IPS-11a (cell line): ENCODE measurements at regions not wholly inside any gene's neighbourhood (a gene's known extent, or its start where the extent isn't known, plus 50 kb on each side); places are given as distances from the start of the nearest gene placed in this dataset.
"Not testable (repeated sequence)": the region's sequence is repeated elsewhere in the genome, so short reads cannot be mapped to it uniquely, and the experiment has no call there.

Experiments used
- H3K4me3 ChIP-seq: one replicate; pipeline ENCODE4 v1.5.1; 2013; ENCODE audit warnings: low read depth, low read length, control low read depth

- peak overlapping the region; percentile 61 for H3K4me3 ChIP-seq
These were observed 131.1 kb upstream of the ALDH3B2 start for GRCh38 chr11:67805253-67806126.

DNA sequence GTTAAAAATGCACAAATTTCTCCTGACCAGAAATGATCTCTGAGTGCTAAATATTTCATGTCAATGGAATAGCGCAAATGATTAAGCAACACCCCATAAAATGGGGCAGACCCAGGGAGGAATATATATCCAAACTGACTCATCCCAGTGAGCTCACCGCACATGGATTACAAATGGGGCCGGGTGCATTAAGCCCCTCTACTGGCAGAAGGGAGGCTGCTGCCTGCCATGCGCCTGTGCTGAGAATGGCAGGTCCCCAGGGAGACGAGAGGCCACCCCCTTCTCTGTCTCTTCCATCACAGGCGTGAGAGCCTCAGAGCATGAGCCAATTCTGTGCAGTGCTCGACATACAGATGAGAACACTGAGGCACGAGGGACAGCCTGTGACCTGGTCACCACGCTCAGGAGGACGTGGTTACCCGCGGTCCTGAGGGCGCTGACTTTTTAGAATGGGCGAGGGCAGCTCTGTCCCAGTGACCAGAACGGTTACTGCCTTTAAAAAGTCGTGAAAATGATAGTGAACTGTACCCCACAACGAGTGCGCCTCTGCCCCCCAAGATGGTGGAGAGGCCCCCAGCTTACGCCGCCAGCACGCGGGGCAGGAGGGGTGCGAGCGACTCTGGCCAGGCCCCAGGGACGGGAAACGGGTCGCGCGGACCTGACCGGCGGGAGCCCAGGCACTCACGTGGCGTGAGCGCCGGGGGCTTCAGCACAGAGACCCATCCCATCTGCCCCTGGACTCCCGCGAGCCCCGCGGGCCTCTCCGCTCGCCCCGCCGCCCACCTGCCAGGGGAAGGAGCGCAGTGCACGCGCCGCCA, 130.2 kb upstream of the ALDH3B2 start:
- H3K4me3 ChIP-seq = peak overlapping the region; percentile 61

- H3K4me3 ChIP-seq = not testable (repeated sequence)
These were observed 129.1 kb upstream of the ALDH3B2 start for GRCh38 chr11:67803519-67803918.

DNA sequence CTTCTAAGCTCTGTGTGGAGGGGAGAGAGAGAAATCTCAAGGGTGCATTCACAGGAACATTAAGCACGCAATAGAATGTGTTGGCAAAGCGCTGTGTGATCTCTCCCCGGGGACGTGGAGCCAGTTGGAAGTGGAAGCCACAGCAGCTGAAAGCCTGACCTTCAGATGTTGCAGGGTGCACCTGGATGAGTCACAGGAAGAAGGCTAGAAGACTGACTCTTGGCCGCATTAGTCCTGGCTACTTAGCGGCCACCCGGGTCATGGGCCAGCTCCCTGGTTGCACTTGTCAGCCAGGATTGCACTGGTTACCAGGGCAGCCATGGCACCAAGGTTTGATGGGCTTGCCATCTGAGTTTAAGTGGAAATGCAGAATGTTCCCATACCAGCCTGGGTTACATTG, 128.6 kb upstream of the ALDH3B2 start:
- not testable (repeated sequence) for H3K4me3 ChIP-seq

DNA sequence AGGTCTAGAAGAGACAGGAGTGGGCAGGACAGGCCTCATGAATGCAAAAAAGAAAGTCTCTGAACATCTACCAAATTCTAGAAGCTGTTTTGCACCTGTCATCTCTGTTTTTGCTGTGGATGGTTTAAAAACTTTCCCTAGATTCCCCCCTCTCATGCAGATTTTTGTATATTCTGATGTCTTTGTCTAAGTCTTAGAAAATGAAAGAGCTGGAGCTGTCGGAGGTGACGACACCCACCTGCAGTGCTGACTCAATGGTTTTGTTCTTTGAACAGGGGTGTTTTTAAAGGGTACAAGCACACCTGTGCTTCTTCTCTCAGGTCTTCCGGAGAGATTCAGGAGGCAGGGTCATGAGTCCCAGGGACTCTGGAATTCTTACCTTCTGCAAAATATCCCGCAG, 128.2 kb upstream of the ALDH3B2 start:
- not testable (repeated sequence) for H3K4me3 ChIP-seq

DNA sequence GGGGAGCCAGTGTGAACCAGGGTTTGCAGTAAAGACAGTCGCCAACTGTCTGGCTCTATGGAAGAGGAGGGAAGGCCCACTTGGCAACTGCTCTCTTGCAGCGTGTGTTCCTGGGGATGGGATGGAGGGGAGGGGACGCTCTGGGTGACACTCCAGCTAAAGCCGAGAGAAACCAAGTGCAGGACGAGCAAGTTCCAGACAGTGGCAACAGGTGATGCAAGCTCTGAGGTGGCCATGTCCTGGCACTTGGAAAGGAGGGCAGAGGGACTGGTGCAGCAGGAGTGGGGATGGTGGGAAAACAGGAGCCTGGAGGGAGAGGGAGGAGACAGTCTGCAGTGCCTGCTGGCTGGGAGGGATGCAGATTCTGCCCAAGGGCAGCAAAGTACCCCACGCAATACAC, 127.0 kb upstream of the ALDH3B2 start:
- H3K4me3 ChIP-seq = not testable (repeated sequence)

DNA sequence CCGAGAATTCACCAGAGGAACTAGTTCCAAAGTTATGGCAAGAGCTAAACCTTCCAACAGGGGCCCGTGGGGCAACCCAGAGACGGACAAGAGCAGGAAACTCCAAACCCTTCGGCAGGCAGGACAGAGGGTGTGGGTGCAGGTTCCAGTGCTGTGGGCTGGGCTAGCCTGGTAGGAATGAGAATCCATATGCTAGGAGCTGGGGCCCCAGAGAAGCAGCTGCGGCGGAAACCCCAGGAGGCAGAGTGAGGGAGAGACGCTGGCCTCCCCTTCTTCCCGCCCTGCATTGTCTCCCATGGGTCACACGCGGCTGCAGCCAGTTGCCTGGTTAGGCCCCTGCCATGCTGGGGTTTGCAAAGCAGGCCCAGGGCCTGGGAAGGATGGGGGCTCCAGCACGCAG, 126.2 kb upstream of the ALDH3B2 start:
- not testable (repeated sequence) for H3K4me3 ChIP-seq

DNA sequence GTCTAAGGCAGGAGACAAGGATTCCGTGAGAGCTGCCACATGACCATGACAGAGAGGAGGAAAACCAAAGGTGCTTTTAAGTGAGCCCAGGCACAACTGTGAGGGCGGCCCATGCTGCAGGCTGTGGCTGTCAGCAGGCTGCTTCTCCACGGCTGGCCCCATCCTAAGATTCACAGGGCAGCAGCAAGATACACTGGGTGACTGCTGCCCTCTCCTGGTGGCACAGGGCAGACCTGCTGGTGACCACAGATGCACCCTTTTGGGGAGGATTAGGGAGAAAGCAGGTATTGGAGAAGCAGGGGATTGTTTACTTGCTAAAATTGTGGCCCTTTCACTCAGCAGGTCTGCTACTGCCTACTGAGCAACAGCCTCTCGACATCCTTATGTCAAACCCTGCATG, 125.4 kb upstream of the ALDH3B2 start:
- not testable (repeated sequence) for H3K4me3 ChIP-seq

DNA sequence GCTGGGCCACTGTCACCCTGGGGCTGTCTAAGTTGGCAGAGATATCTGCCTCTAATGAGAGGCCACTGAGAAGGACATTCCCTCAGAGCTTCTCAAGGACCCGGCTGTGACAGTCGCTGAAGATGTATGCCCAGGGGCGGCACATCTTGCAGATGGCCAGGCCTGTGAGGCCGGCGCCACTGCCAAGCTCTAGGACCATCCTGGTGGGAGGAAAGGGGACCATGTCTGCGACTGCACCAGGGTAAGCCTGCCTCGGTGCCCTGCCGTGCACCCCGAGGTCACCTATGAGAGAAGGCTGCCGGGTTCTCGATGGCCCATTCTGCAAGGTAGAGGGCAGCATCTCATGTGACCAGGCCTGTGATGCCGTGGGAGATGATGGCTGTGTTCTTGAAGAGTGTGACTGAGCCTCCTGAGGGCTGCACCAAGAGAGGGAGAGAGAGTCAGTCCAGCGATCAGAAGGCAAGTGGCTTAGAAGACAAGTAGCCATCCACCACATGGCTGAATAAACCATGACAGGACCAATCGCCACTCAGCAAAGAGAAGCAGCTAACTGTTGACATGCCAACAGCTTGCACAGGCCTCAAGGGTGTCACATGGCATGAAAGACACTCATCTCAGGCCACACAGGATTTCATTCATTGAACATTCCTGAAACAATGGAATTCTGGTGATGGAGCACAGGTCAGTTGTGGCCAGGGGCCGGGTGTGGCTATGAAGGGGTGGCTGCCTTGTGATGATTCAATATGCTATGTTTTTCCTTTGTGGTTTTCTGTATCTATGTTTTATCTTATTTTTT, 123.5 kb upstream of the ALDH3B2 start:
- H3K4me3 ChIP-seq = not testable (repeated sequence)

DNA sequence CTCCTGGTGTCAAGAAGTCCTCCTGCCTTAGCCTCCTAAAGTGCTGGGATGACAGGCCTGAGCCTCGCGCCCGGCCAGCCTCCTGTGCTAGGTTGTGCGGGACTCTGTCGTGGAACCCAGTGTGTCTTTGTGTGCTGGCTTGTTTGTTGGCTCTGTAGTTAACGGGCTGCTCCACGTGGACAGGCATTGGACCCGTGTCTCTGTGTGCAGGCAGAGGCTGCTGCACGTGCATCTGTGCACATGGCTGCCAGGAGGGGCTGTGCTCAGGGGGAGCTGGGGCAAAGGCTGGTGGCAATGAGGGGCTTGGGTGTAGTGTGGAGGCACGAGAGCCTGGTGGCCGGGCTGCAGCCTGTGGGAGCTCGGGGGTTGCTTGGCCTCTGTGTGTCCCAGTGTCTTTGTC, 121.3 kb upstream of the ALDH3B2 start:
- H3K4me3 ChIP-seq = no peak overlapping the region

- not testable (repeated sequence) for H3K4me3 ChIP-seq
These were observed 119.3 kb upstream of the ALDH3B2 start for GRCh38 chr11:67793750-67794149.

GRCh38 chr11:67792273-67792990, 118.0 kb upstream of the ALDH3B2 start:
- H3K4me3 ChIP-seq = not testable (repeated sequence)

- H3K4me3 ChIP-seq = not testable (repeated sequence)
These were observed 117.3 kb upstream of the ALDH3B2 start for GRCh38 chr11:67791598-67792170.

- not testable (repeated sequence) for H3K4me3 ChIP-seq
These were observed 113.9 kb upstream of the ALDH3B2 start for GRCh38 chr11:67788341-67788695.

GRCh38 chr11:67787681-67788340, 113.4 kb upstream of the ALDH3B2 start:
- not testable (repeated sequence) for H3K4me3 ChIP-seq

DNA sequence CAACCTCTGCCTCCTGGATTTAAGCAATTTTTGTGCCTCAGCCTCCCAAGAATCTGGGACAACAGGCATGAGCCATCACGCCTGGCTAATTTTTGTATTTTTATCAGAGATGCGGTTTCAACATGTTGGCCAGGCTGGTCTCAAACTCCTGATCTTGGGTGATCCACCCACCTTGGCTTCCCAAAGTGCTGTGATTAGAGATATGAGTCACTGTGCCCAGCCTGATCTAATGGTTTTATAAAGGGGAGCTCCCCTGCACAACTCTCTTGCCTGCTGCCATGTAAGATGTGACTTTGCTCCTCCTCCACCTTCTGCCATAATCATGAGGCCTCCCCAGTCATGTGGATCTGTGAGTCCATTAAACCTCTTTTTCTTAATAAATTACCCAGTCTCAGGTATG, 107.5 kb upstream of the ALDH3B2 start:
- H3K4me3 ChIP-seq = not testable (repeated sequence)

GRCh38 chr11:67781506-67781905, 107.1 kb upstream of the ALDH3B2 start:
- not testable (repeated sequence) for H3K4me3 ChIP-seq

GRCh38 chr11:67780056-67780455, 105.6 kb upstream of the ALDH3B2 start:
- H3K4me3 ChIP-seq = no peak overlapping the region

GRCh38 chr11:67779189-67779875, 104.9 kb upstream of the ALDH3B2 start:
- not testable (repeated sequence) for H3K4me3 ChIP-seq
